T-helper 2 cell treated with Interferon-gamma antibody and Interleukin-4, amounts not matched to agents 5 μg/mL and 100 μg/mL, for 36 hours (primary cell): ENCODE measurements at regions not wholly inside any gene's neighbourhood (a gene's known extent, or its start where the extent isn't known, plus 50 kb on each side); places are given as distances from the start of the nearest gene placed in this dataset.

Source experiments
- DNase-seq: peaks from one replicate; pipeline ENCODE4 v3.0.0; 2021; ENCODE audit warnings: low spot score
- H3K27ac Mint-ChIP-seq: one replicate; pipeline ENCODE4 v1.8.0; 2021; ENCODE audit warnings: mild to moderate bottlenecking, mixed read lengths
- H3K27me3 Mint-ChIP-seq: one replicate; pipeline ENCODE4 v1.8.0; 2021; ENCODE audit warnings: low read depth, mixed read lengths
- H3K36me3 Mint-ChIP-seq: one replicate; pipeline ENCODE4 v1.8.0; 2021; ENCODE audit warnings: low read depth, mixed read lengths
- H3K4me1 Mint-ChIP-seq: one replicate; pipeline ENCODE4 v1.8.0; 2021; ENCODE audit warnings: low read depth, mixed read lengths
- H3K4me3 Mint-ChIP-seq: one replicate; pipeline ENCODE4 v1.8.0; 2022; ENCODE audit warnings: mild to moderate bottlenecking, moderate library complexity, mixed read lengths
- H3K9me3 Mint-ChIP-seq: one replicate; pipeline ENCODE4 v1.8.0; 2021; ENCODE audit warnings: mixed read lengths

DNA sequence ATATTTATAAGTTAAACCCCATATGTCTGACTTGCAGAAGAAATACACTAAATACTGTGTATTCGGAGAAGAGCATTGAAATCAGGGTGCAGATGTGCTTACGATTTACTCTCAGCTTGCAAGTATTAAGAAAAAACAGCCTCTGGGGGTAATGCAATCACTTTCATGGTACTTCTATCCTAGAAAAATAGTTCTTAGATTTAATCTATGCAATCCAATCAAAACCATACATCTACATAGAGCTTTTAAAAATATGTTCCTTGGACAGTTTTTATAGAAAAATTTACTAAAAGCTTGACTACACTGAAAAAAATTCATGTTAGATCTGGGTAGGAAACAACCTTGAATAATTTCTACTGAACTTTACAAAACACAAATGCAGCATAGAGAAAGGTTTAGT, 890.3 kb upstream of the ADGRL2 start:
- Mint-ChIP-seq H3K36me3 (no peaks in the 10 kb centered on the region), H3K4me1 (no peaks in the 10 kb centered on the region), H3K4me3 (no peak overlapping the region), H3K27ac (no peak overlapping the region), H3K9me3 (peaks cover 15% of the 10 kb centered on the region), H3K27me3 (no peaks in the 10 kb centered on the region)
- no peak for DNase-seq

GRCh38 chr1:80909172-80909784, 891.5 kb upstream of the ADGRL2 start:
- Mint-ChIP-seq H3K27ac (no peak overlapping the region), H3K4me1 (no peaks in the 10 kb centered on the region), H3K9me3 (peaks cover 15% of the 10 kb centered on the region), H3K27me3 (no peaks in the 10 kb centered on the region), H3K4me3 (no peak overlapping the region), H3K36me3 (no peaks in the 10 kb centered on the region)
- no peak for DNase-seq

DNA sequence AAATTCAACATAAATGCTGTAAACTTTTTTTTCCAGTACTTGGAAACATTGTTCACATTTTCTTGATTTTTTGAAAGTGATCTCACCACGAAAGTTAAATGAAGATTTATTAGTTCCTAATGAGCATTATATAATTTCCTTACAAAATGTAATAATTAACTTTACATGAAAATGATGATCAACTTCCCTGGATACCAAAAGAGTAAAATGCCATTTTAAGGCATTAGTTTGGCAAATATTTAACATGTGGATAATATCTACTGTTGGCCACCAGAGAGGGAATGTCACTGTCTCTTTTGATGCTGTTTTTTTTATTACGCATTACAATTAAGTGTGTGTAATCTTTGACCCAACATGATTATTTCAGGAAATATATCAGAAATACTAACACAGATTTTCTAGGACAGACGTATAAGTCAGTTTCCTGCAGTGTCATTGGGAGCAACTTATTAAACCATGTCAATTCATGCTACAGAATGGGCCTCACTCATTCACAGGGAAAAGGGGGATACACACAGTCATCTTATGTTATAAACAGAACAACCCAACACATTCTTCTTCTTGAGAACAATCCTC, 903.9 kb upstream of the ADGRL2 start:
- peaks cover 4% of the 10 kb centered on the region for H3K9me3 Mint-ChIP-seq
- no peaks in the 10 kb centered on the region for H3K4me1 Mint-ChIP-seq
- DNase-seq, result no peak
- H3K27ac Mint-ChIP-seq, result no peak overlapping the region
- H3K27me3 Mint-ChIP-seq, result no peaks in the 10 kb centered on the region
- no peak overlapping the region for H3K4me3 Mint-ChIP-seq
- H3K36me3 Mint-ChIP-seq, result no peaks in the 10 kb centered on the region

GRCh38 chr1:80894921-80895320, 905.8 kb upstream of the ADGRL2 start:
- Mint-ChIP-seq H3K4me1 (no peaks in the 10 kb centered on the region), H3K27me3 (no peaks in the 10 kb centered on the region), H3K27ac (no peak overlapping the region), H3K4me3 (no peak overlapping the region), H3K36me3 (no peaks in the 10 kb centered on the region), H3K9me3 (peaks cover 4% of the 10 kb centered on the region)
- no peak for DNase-seq

- Mint-ChIP-seq H3K9me3 (peaks cover 4% of the 10 kb centered on the region), H3K4me3 (no peak overlapping the region), H3K36me3 (no peaks in the 10 kb centered on the region), H3K4me1 (no peaks in the 10 kb centered on the region), H3K27me3 (no peaks in the 10 kb centered on the region), H3K27ac (no peak overlapping the region)
- DNase-seq, result no peak
Measured at GRCh38 chr1:80893115-80893514, 907.6 kb upstream of the ADGRL2 start.

GRCh38 chr1:80892539-80892938, 908.2 kb upstream of the ADGRL2 start:
- Mint-ChIP-seq H3K27me3 (no peaks in the 10 kb centered on the region), H3K27ac (no peak overlapping the region)

DNA sequence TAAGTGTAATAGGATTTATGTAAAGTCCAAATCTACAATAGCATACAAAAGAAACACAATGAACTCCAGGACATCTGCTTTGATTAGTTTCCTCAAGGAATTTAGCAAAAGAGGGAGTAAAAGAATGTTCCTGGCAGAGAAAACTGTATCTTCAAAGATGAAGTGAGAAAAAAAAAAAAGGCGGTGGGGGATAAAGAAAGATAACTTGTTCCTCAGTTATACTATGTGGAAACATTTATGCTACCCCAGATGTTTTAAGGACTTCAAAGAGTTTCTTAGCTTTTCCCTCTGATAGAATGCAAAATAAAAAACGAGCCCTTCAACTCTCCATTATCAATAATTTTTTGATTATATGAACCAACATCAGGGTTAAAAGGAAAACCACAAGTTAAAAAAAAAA, 908.9 kb upstream of the ADGRL2 start:
- H3K4me1 Mint-ChIP-seq, result no peaks in the 10 kb centered on the region
- H3K27ac Mint-ChIP-seq, result no peak overlapping the region
- no peak for DNase-seq
- H3K36me3 Mint-ChIP-seq, result no peaks in the 10 kb centered on the region
- peaks cover 4% of the 10 kb centered on the region for H3K9me3 Mint-ChIP-seq
- no peak overlapping the region for H3K4me3 Mint-ChIP-seq
- no peaks in the 10 kb centered on the region for H3K27me3 Mint-ChIP-seq

More at GRCh38 chr1:80892539-80892938, 908.2 kb upstream of the ADGRL2 start:
- Mint-ChIP-seq H3K4me3 (no peak overlapping the region), H3K9me3 (peaks cover 4% of the 10 kb centered on the region), H3K36me3 (no peaks in the 10 kb centered on the region), H3K4me1 (no peaks in the 10 kb centered on the region)
- DNase-seq, result no peak

GRCh38 chr1:80882553-80882952, 918.2 kb upstream of the ADGRL2 start:
- Mint-ChIP-seq H3K4me1 (no peaks in the 10 kb centered on the region), H3K9me3 (peaks cover 11% of the 10 kb centered on the region), H3K36me3 (no peaks in the 10 kb centered on the region), H3K4me3 (no peak overlapping the region), H3K27me3 (no peaks in the 10 kb centered on the region), H3K27ac (no peak overlapping the region)
- no peak for DNase-seq

DNA sequence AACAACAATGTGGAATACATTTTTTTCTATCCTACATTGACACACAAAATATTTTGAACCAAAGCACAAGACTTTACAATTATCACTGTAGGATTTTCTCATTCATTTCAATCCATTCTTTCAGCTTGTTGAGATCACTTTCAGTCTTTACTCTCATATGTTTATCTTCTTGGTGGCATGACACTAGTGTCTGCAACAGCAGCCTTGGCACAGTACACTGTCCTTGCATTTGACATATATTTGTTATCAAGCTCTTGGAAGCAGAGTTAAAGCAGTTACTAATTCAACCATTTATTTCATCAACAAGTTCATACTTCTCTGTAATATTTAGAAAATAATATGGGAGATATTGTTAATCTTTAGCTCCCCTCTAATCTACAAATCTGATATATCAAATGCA, 922.4 kb upstream of the ADGRL2 start:
- Mint-ChIP-seq H3K4me1 (no peaks in the 10 kb centered on the region), H3K9me3 (peaks cover 9% of the 10 kb centered on the region), H3K4me3 (no peak overlapping the region)

GRCh38 chr1:80876035-80876434, 924.7 kb upstream of the ADGRL2 start:
- Mint-ChIP-seq H3K27me3 (no peaks in the 10 kb centered on the region), H3K4me1 (no peaks in the 10 kb centered on the region), H3K36me3 (no peaks in the 10 kb centered on the region), H3K9me3 (peaks cover 4% of the 10 kb centered on the region), H3K4me3 (no peak overlapping the region), H3K27ac (no peak overlapping the region)
- no peak for DNase-seq

More for the DNA sequence above, 922.4 kb upstream of the ADGRL2 start:
- H3K27ac Mint-ChIP-seq, result no peak overlapping the region
- H3K27me3 Mint-ChIP-seq, result no peaks in the 10 kb centered on the region
- no peak for DNase-seq
- no peaks in the 10 kb centered on the region for H3K36me3 Mint-ChIP-seq

DNA sequence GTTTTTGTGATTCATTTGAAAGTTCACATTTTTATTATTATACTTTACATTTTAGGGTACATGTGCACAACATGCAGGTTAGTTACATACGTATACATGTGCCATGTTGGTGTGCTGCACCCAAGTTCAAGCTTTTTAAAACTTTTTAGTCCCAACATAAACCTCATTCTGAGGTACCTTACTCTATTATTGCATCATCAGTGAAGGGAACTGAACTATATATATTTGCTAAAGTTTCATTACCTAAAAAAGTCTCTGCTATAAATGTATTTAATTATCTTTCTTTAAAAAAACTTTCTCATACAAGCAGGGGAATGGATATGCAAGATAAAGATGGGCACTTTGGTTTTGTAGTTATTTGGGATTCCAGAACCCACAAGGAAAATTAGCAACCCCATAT, 931.4 kb upstream of the ADGRL2 start:
- Mint-ChIP-seq H3K4me1 (no peaks in the 10 kb centered on the region), H3K36me3 (no peaks in the 10 kb centered on the region), H3K27me3 (no peaks in the 10 kb centered on the region), H3K4me3 (no peak overlapping the region), H3K27ac (no peak overlapping the region), H3K9me3 (no peaks in the 10 kb centered on the region)
- DNase-seq, result no peak

- H3K4me1 Mint-ChIP-seq, result no peaks in the 10 kb centered on the region
- H3K27me3 Mint-ChIP-seq, result no peaks in the 10 kb centered on the region
- DNase-seq, result no peak
- H3K27ac Mint-ChIP-seq, result no peak overlapping the region
- peaks cover 21% of the 10 kb centered on the region for H3K9me3 Mint-ChIP-seq
- no peak overlapping the region for H3K4me3 Mint-ChIP-seq
- H3K36me3 Mint-ChIP-seq, result no peaks in the 10 kb centered on the region
Measured at GRCh38 chr1:80847904-80848303, 952.8 kb upstream of the ADGRL2 start.

GRCh38 chr1:80846966-80847365, 953.8 kb upstream of the ADGRL2 start:
- Mint-ChIP-seq H3K27ac (no peak overlapping the region), H3K4me3 (no peak overlapping the region), H3K27me3 (no peaks in the 10 kb centered on the region)

DNA sequence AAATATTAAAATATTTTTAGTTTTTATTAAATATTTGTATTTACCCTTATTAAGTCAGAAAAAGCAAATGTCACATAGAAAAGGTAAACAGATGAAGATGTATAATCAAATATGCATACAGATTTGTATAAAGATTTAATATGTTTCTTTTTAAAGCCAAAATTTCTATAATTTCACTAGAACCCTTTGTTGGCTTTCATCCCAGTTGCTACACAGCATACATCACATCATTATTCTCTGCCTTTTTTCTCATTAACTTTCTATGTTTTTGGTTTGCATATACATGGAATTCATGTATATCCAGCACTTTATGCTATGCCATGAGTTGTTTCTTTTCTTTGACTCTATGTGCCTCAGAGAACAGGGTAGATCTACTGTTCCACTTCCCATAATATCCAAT, 957.9 kb upstream of the ADGRL2 start:
- Mint-ChIP-seq H3K4me3 (no peak overlapping the region), H3K4me1 (no peaks in the 10 kb centered on the region), H3K27me3 (no peaks in the 10 kb centered on the region), H3K27ac (no peak overlapping the region), H3K36me3 (no peaks in the 10 kb centered on the region), H3K9me3 (peaks cover 28% of the 10 kb centered on the region)
- DNase-seq, result no peak

More at GRCh38 chr1:80846966-80847365, 953.8 kb upstream of the ADGRL2 start:
- Mint-ChIP-seq H3K36me3 (no peaks in the 10 kb centered on the region), H3K4me1 (no peaks in the 10 kb centered on the region), H3K9me3 (peaks cover 19% of the 10 kb centered on the region)
- no peak for DNase-seq

- Mint-ChIP-seq H3K4me1 (no peaks in the 10 kb centered on the region), H3K4me3 (no peak overlapping the region), H3K27me3 (no peaks in the 10 kb centered on the region), H3K36me3 (no peaks in the 10 kb centered on the region), H3K9me3 (peaks cover 31% of the 10 kb centered on the region), H3K27ac (no peak overlapping the region)
- no peak for DNase-seq
Measured at GRCh38 chr1:80841261-80841660, 959.5 kb upstream of the ADGRL2 start.
